HG03175 (cell line): ENCODE measurements at regions not wholly inside any gene's neighbourhood (a gene's known extent, or its start where the extent isn't known, plus 50 kb on each side); places are given as distances from the start of the nearest gene placed in this dataset.
"Not testable (repeated sequence)": the region's sequence is repeated elsewhere in the genome, so short reads cannot be mapped to it uniquely, and the experiment has no call there.

Source experiments
- ATAC-seq: cut with Tn5 transposase; IDR thresholded peaks from one replicate; pipeline ENCODE4 v1.9.1; 2021; ENCODE audit warnings: mild to moderate bottlenecking, moderate library complexity; ENCODE audit not compliant: unreplicated experiment

- peak; percentile 34 for ATAC-seq
Measured at GRCh38 chr17:37829592-37830123, 84.8 kb upstream of the HNF1B start.

- ATAC-seq, result no peak
Measured at GRCh38 chr17:37828651-37829124, 83.8 kb upstream of the HNF1B start.

GRCh38 chr17:37827905-37828650, 83.2 kb upstream of the HNF1B start:
- ATAC-seq, result no peak

GRCh38 chr17:37826497-37827430, 81.9 kb upstream of the HNF1B start:
- no peak for ATAC-seq

GRCh38 chr17:37825851-37826250, 81.0 kb upstream of the HNF1B start:
- no peak for ATAC-seq

GRCh38 chr17:37824534-37825485, 80.0 kb upstream of the HNF1B start:
- peak; percentile 57 for ATAC-seq

- no peak for ATAC-seq
Measured at GRCh38 chr17:37823996-37824395, 79.1 kb upstream of the HNF1B start.

- no peak for ATAC-seq
Measured at GRCh38 chr17:37820995-37821713, 76.3 kb upstream of the HNF1B start.

GRCh38 chr17:37820313-37820994, 75.6 kb upstream of the HNF1B start:
- ATAC-seq, result peak; percentile 47

GRCh38 chr17:37818689-37819088, 73.8 kb upstream of the HNF1B start:
- ATAC-seq, result no peak

- no peak for ATAC-seq
Measured at GRCh38 chr17:37816950-37817349, 72.1 kb upstream of the HNF1B start.

GRCh38 chr17:37815536-37815935, 70.7 kb upstream of the HNF1B start:
- no peak for ATAC-seq

GRCh38 chr17:37813751-37814150, 68.9 kb upstream of the HNF1B start:
- ATAC-seq, result no peak

- not testable (repeated sequence) for ATAC-seq
Measured at GRCh38 chr17:37808846-37809245, 64.0 kb upstream of the HNF1B start.

GRCh38 chr17:37802712-37803416, 58.0 kb upstream of the HNF1B start:
- no peak for ATAC-seq

- no peak for ATAC-seq
Measured at GRCh38 chr17:37802061-37802595, 57.3 kb upstream of the HNF1B start.

GRCh38 chr17:37801171-37801570, 56.3 kb upstream of the HNF1B start:
- ATAC-seq, result no peak

- no peak for ATAC-seq
Measured at GRCh38 chr17:37797206-37797605, 52.3 kb upstream of the HNF1B start.
